ENCODE measurements at regions not wholly inside any gene's neighbourhood (a gene's known extent, or its start where the extent isn't known, plus 50 kb on each side); places are given as distances from the start of the nearest gene placed in this dataset.

DNA sequence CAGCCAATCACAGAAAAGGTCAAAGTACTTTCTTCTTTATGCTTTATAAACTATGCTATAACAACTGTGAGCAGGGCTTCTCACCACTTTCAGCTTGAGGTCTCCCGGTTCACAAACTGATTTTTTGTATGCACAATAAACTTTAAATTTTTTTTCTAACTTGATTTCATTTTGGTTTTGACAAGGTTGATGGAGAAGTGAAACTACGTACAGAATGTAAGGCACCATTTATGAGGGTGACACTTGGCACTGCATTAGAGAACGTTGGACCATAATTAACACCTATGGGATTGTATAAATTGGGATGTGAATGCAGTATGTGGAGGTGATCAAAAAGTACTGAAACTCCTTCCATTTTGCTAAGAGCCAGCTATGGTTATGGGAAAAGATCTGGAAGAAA, 857.9 kb upstream of the HTR2C start:
- H2BK12ac ChIP-seq (ENCODE audit: low read length) = no peak overlapping the region
- H3K9me3 ChIP-seq (replicated peaks in 1 of 2; ENCODE audit: control insufficient read depth in 2 of 2, insufficient read depth in 1 of 2, low read depth in 1 of 2, low read length in 2 of 2) = no peaks in the 10 kb centered on the region
- no peak overlapping the region for H2BK15ac ChIP-seq (ENCODE audit: low read length)
- H3K79me1 ChIP-seq (ENCODE audit: low read depth, low read length) = no peaks in the 10 kb centered on the region
- no CpG with 5 or more reads among the region's 3 CpGs for WGBS, 2 donors (ENCODE audit: extremely low coverage in 2 of 2, insufficient read length in 2 of 2, insufficient replicate concordance in 1 of 2)
- DNase-seq (ENCODE audit: low spot score) = no peak
- no peak overlapping the region for H3K4ac ChIP-seq (ENCODE audit: low read length)
- no peak overlapping the region for H4K91ac ChIP-seq (ENCODE audit: low read depth, low read length, poor library complexity)
- H3K9ac ChIP-seq (ENCODE audit: low read depth, low read length, poor library complexity) = no peak overlapping the region
- H3K4me2 ChIP-seq (ENCODE audit: insufficient read depth, low read length, poor library complexity, severe bottlenecking) = no peak overlapping the region
- no peak overlapping the region for H3K23ac ChIP-seq (ENCODE audit: low read depth, low read length, poor library complexity)
- no peak overlapping the region for H3K4me3 ChIP-seq (ENCODE audit: low read length in 2 of 2)
- H2BK5ac ChIP-seq (ENCODE audit: low read length) = no peak overlapping the region
- H3K36me3 ChIP-seq (replicated peaks in 1 of 2; ENCODE audit: control insufficient read depth in 2 of 2, insufficient read depth in 2 of 2, low read length in 2 of 2) = no peaks in the 10 kb centered on the region
- no peaks in the 10 kb centered on the region for H3K27me3 ChIP-seq (ENCODE audit: control insufficient read depth in 3 of 3, insufficient read depth in 3 of 3, low read depth in 1 of 3, low read length in 3 of 3)
- no peak overlapping the region for H2BK120ac ChIP-seq (ENCODE audit: low read depth, low read length)
- no peak overlapping the region for H2AK5ac ChIP-seq (ENCODE audit: low read depth, low read length)
- no peak overlapping the region for H4K8ac ChIP-seq (ENCODE audit: low read depth, low read length)
- no peak overlapping the region for H3K14ac ChIP-seq (ENCODE audit: low read length)
- no peaks in the 10 kb centered on the region for H3K4me1 ChIP-seq (ENCODE audit: control insufficient read depth in 2 of 2, insufficient read depth in 1 of 2, low read depth in 1 of 2, low read length in 2 of 2)
- H2AFZ ChIP-seq (ENCODE audit: low read length) = no peak overlapping the region
- no peak overlapping the region for H3K27ac ChIP-seq (replicated peaks; ENCODE audit: low read length)
- H3K18ac ChIP-seq (ENCODE audit: low read length) = no peak overlapping the region

DNA sequence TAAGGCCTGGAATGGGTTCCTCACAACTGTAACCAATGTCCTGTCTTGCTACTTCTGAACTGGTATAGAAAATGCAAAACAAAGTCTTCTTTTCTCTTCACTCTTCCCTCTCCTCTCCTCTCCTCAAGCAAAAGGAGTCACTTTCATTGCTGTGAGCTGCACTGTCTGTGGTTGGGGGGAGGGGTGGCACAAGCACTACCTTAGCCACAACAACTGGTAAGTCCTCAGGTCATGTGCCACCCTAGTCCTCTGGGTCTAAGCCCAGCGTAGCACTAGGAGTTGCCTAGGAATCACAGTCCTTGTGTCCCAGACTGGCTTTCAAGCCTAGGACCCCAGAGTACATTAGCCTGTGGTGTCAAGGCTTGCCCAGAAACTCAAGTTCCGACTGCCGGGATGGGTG, 859.3 kb upstream of the AMOT start:
- Histone ChIP-seq H2AK5ac (ENCODE audit: low read depth, low read length) (no peak overlapping the region), H3K9me3 (replicated peaks in 1 of 2; ENCODE audit: control insufficient read depth in 2 of 2, insufficient read depth in 1 of 2, low read depth in 1 of 2, low read length in 2 of 2) (no peaks in the 10 kb centered on the region), H3K4me3 (ENCODE audit: low read length in 2 of 2) (no peak overlapping the region), H4K91ac (ENCODE audit: low read depth, low read length, poor library complexity) (no peak overlapping the region), H3K79me1 (ENCODE audit: low read depth, low read length) (no peaks in the 10 kb centered on the region), H3K27me3 (ENCODE audit: control insufficient read depth in 3 of 3, insufficient read depth in 3 of 3, low read depth in 1 of 3, low read length in 3 of 3) (no peaks in the 10 kb centered on the region), H3K4me1 (ENCODE audit: control insufficient read depth in 2 of 2, insufficient read depth in 1 of 2, low read depth in 1 of 2, low read length in 2 of 2) (no peaks in the 10 kb centered on the region), H3K14ac (ENCODE audit: low read length) (no peak overlapping the region), H3K27ac (replicated peaks; ENCODE audit: low read length) (no peak overlapping the region), H3K4ac (ENCODE audit: low read length) (no peak overlapping the region), H2BK120ac (ENCODE audit: low read depth, low read length) (no peak overlapping the region), H2BK15ac (ENCODE audit: low read length) (no peak overlapping the region), H3K9ac (ENCODE audit: low read depth, low read length, poor library complexity) (no peak overlapping the region), H3K18ac (ENCODE audit: low read length) (no peak overlapping the region), H3K36me3 (replicated peaks in 1 of 2; ENCODE audit: control insufficient read depth in 2 of 2, insufficient read depth in 2 of 2, low read length in 2 of 2) (no peaks in the 10 kb centered on the region), H2BK12ac (ENCODE audit: low read length) (no peak overlapping the region), H3K23ac (ENCODE audit: low read depth, low read length, poor library complexity) (no peak overlapping the region), H2AFZ (ENCODE audit: low read length) (no peak overlapping the region), H2BK5ac (ENCODE audit: low read length) (no peak overlapping the region), H4K8ac (ENCODE audit: low read depth, low read length) (peak overlapping the region; percentile 74), H3K4me2 (ENCODE audit: insufficient read depth, low read length, poor library complexity, severe bottlenecking) (no peak overlapping the region)
- no CpG with 5 or more reads among the region's 3 CpGs for whole genome bisulfite sequencing, 2 donors (ENCODE audit: extremely low coverage in 2 of 2, insufficient read length in 2 of 2, insufficient replicate concordance in 1 of 2)
- DNase-seq (ENCODE audit: low spot score) = no peak

DNA sequence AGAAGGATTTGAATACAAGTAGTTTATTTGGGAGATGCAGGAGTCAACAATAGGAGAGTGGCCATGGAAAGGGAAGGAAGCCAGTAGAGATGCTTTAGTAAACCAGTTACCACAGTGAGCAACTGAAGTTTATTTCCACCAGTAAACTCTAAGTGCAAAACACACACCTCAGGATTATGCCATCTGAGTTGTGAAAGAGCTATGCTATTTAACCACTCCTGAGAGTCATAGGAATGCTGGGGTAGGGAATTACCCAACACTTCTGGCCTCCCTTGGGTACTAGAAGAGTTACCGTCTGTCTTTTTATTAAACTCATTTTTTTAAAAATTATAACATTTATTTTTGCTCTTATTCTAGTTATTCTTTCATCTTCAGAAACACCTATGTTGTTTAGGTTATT, 834.6 kb upstream of the AMOT start:
- no peak overlapping the region for H4K8ac ChIP-seq (ENCODE audit: low read depth, low read length)
- no peaks in the 10 kb centered on the region for H3K4me1 ChIP-seq (ENCODE audit: control insufficient read depth in 2 of 2, insufficient read depth in 1 of 2, low read depth in 1 of 2, low read length in 2 of 2)
- H3K36me3 ChIP-seq (replicated peaks in 1 of 2; ENCODE audit: control insufficient read depth in 2 of 2, insufficient read depth in 2 of 2, low read length in 2 of 2) = no peaks in the 10 kb centered on the region
- H3K4me2 ChIP-seq (ENCODE audit: insufficient read depth, low read length, poor library complexity, severe bottlenecking) = no peak overlapping the region
- no peak overlapping the region for H3K23ac ChIP-seq (ENCODE audit: low read depth, low read length, poor library complexity)
- no peaks in the 10 kb centered on the region for H3K27me3 ChIP-seq (ENCODE audit: control insufficient read depth in 3 of 3, insufficient read depth in 3 of 3, low read depth in 1 of 3, low read length in 3 of 3)
- H2BK5ac ChIP-seq (ENCODE audit: low read length) = no peak overlapping the region
- no peak overlapping the region for H2BK15ac ChIP-seq (ENCODE audit: low read length)
- WGBS, 2 donors (ENCODE audit: extremely low coverage in 2 of 2, insufficient read length in 2 of 2, insufficient replicate concordance in 1 of 2) = no CpG with 5 or more reads among the region's 1 CpG
- H3K14ac ChIP-seq (ENCODE audit: low read length) = no peak overlapping the region
- no peak overlapping the region for H2AFZ ChIP-seq (ENCODE audit: low read length)
- no peak overlapping the region for H2AK5ac ChIP-seq (ENCODE audit: low read depth, low read length)
- H3K18ac ChIP-seq (ENCODE audit: low read length) = no peak overlapping the region
- no peak overlapping the region for H4K91ac ChIP-seq (ENCODE audit: low read depth, low read length, poor library complexity)
- H3K4ac ChIP-seq (ENCODE audit: low read length) = no peak overlapping the region
- H3K9me3 ChIP-seq (replicated peaks in 1 of 2; ENCODE audit: control insufficient read depth in 2 of 2, insufficient read depth in 1 of 2, low read depth in 1 of 2, low read length in 2 of 2) = no peaks in the 10 kb centered on the region
- H2BK120ac ChIP-seq (ENCODE audit: low read depth, low read length) = no peak overlapping the region
- H3K27ac ChIP-seq (replicated peaks; ENCODE audit: low read length) = no peak overlapping the region
- no peak overlapping the region for H3K9ac ChIP-seq (ENCODE audit: low read depth, low read length, poor library complexity)
- no peak overlapping the region for H2BK12ac ChIP-seq (ENCODE audit: low read length)
- no peaks in the 10 kb centered on the region for H3K79me1 ChIP-seq (ENCODE audit: low read depth, low read length)
- H3K4me3 ChIP-seq (ENCODE audit: low read length in 2 of 2) = no peak overlapping the region
- no peak for DNase-seq (ENCODE audit: low spot score)

DNA sequence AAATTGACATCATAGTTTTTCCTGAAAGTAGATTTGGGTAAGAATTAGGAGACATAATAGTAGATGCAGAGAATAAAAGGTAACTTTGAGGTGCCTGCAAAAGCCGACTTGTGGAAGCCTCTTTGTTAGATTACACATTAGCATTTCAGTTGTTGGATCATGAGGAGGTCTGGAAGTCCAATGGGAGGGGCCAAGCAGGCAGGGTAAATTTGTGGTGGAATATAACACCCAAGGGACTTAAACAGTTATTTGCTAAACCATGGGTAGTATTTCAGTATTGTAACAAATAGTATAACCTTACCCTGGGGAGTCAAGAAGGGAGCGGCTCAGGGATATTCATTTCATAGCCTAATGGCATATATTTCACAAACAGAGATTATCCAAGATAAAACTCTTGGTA, 810.7 kb upstream of the AMOT start:
- H2BK15ac ChIP-seq (ENCODE audit: low read length) = no peak overlapping the region
- no peak overlapping the region for H4K8ac ChIP-seq (ENCODE audit: low read depth, low read length)
- no peak overlapping the region for H2BK5ac ChIP-seq (ENCODE audit: low read length)
- no peaks in the 10 kb centered on the region for H3K36me3 ChIP-seq (replicated peaks in 1 of 2; ENCODE audit: control insufficient read depth in 2 of 2, insufficient read depth in 2 of 2, low read length in 2 of 2)
- H3K23ac ChIP-seq (ENCODE audit: low read depth, low read length, poor library complexity) = no peak overlapping the region
- no peak overlapping the region for H3K9ac ChIP-seq (ENCODE audit: low read depth, low read length, poor library complexity)
- H3K27ac ChIP-seq (replicated peaks; ENCODE audit: low read length) = no peak overlapping the region
- H4K91ac ChIP-seq (ENCODE audit: low read depth, low read length, poor library complexity) = no peak overlapping the region
- no peaks in the 10 kb centered on the region for H3K4me1 ChIP-seq (ENCODE audit: control insufficient read depth in 2 of 2, insufficient read depth in 1 of 2, low read depth in 1 of 2, low read length in 2 of 2)
- H2BK12ac ChIP-seq (ENCODE audit: low read length) = no peak overlapping the region
- H2AFZ ChIP-seq (ENCODE audit: low read length) = no peak overlapping the region
- WGBS, 2 donors (ENCODE audit: extremely low coverage in 2 of 2, insufficient read length in 2 of 2, insufficient replicate concordance in 1 of 2) = no CpG with 5 or more reads among the region's 2 CpGs
- no peaks in the 10 kb centered on the region for H3K9me3 ChIP-seq (replicated peaks in 1 of 2; ENCODE audit: control insufficient read depth in 2 of 2, insufficient read depth in 1 of 2, low read depth in 1 of 2, low read length in 2 of 2)
- no peaks in the 10 kb centered on the region for H3K79me1 ChIP-seq (ENCODE audit: low read depth, low read length)
- H2BK120ac ChIP-seq (ENCODE audit: low read depth, low read length) = no peak overlapping the region
- H3K4me2 ChIP-seq (ENCODE audit: insufficient read depth, low read length, poor library complexity, severe bottlenecking) = no peak overlapping the region
- H2AK5ac ChIP-seq (ENCODE audit: low read depth, low read length) = no peak overlapping the region
- no peak overlapping the region for H3K18ac ChIP-seq (ENCODE audit: low read length)
- H3K4ac ChIP-seq (ENCODE audit: low read length) = no peak overlapping the region
- H3K4me3 ChIP-seq (ENCODE audit: low read length in 2 of 2) = no peak overlapping the region
- no peak overlapping the region for H3K14ac ChIP-seq (ENCODE audit: low read length)
- DNase-seq (ENCODE audit: low spot score) = no peak
- H3K27me3 ChIP-seq (ENCODE audit: control insufficient read depth in 3 of 3, insufficient read depth in 3 of 3, low read depth in 1 of 3, low read length in 3 of 3) = peaks cover 0 to 4% (median 0%) of the 10 kb centered on the region in 3 experiments

All from neuronal stem cell (in vitro differentiated cells).